NOMO-1 treated with DMSO at 0.1 percent for 48 hours (cell line): ENCODE measurements at regions not wholly inside any gene's neighbourhood (a gene's known extent, or its start where the extent isn't known, plus 50 kb on each side); places are given as distances from the start of the nearest gene placed in this dataset.

Experiments used
- DNase-seq: peaks from one replicate; lab custom pipeline; 2025; ENCODE audit not compliant: unreplicated experiment; lab: John Stamatoyannopoulos, UW

GRCh38 chr2:65800998-65801397, 368.6 kb upstream of the SPRED2 start:
- no peak for DNase-seq

GRCh38 chr2:65799141-65799854, 366.9 kb upstream of the SPRED2 start:
- DNase-seq, result no peak

- DNase-seq, result no peak
Measured at GRCh38 chr2:65798641-65799040, 366.2 kb upstream of the SPRED2 start.

- no peak for DNase-seq
Measured at GRCh38 chr2:65794994-65795393, 362.6 kb upstream of the SPRED2 start.

GRCh38 chr2:65791404-65791975, 359.1 kb upstream of the SPRED2 start:
- no peak for DNase-seq

- no peak for DNase-seq
Measured at GRCh38 chr2:65790676-65790935, 358.2 kb upstream of the SPRED2 start.

GRCh38 chr2:65789923-65790675, 357.7 kb upstream of the SPRED2 start:
- no peak for DNase-seq

GRCh38 chr2:65788556-65788955, 356.2 kb upstream of the SPRED2 start:
- no peak for DNase-seq

GRCh38 chr2:65786765-65787164, 354.4 kb upstream of the SPRED2 start:
- DNase-seq, result no peak

GRCh38 chr2:65786007-65786717, 353.8 kb upstream of the SPRED2 start:
- DNase-seq, result no peak

- no peak for DNase-seq
Measured at GRCh38 chr2:65782996-65783650, 350.7 kb upstream of the SPRED2 start.

- DNase-seq, result no peak
Measured at GRCh38 chr2:65782186-65782585, 349.8 kb upstream of the SPRED2 start.

GRCh38 chr2:65781756-65782155, 349.4 kb upstream of the SPRED2 start:
- DNase-seq, result no peak

- no peak for DNase-seq
Measured at GRCh38 chr2:65779021-65779420, 346.6 kb upstream of the SPRED2 start.

GRCh38 chr2:65778137-65778536, 345.7 kb upstream of the SPRED2 start:
- DNase-seq, result no peak

- no peak for DNase-seq
Measured at GRCh38 chr2:65775839-65776238, 343.4 kb upstream of the SPRED2 start.

- no peak for DNase-seq
Measured at GRCh38 chr2:65767946-65768345, 335.5 kb upstream of the SPRED2 start.

GRCh38 chr2:65766768-65767267, 334.4 kb upstream of the SPRED2 start:
- no peak for DNase-seq

GRCh38 chr2:65765376-65765775, 333.0 kb upstream of the SPRED2 start:
- DNase-seq, result no peak

- DNase-seq, result no peak
Measured at GRCh38 chr2:65762068-65762467, 329.7 kb upstream of the SPRED2 start.

- DNase-seq, result no peak
Measured at GRCh38 chr2:65754219-65754618, 321.8 kb upstream of the SPRED2 start.
